Loucy (cell line): ENCODE measurements at regions not wholly inside any gene's neighbourhood (a gene's known extent, or its start where the extent isn't known, plus 50 kb on each side); places are given as distances from the start of the nearest gene placed in this dataset.

Experiments
- H2AFZ ChIP-seq: fragments of 200-600 bp; sonication (generic); 2 replicates; pipeline ENCODE4 v1.6.0; 2016; ENCODE audit warnings: antibody characterized with exemption, mild to moderate bottlenecking, low read length, moderate library complexity
- H3F3A ChIP-seq: fragments of 200-600 bp; 2 replicates; pipeline ENCODE4 v1.6.0; 2016; ENCODE audit warnings: antibody characterized with exemption, low read depth, mild to moderate bottlenecking
- H3K27me3 ChIP-seq: fragments of 200-600 bp; sonication (generic); 2 replicates; pipeline ENCODE4 v1.6.1; 2014; ENCODE audit warnings: low read length, mild to moderate bottlenecking; ENCODE audit not compliant: insufficient read depth, poor library complexity, severe bottlenecking
- H3K36me3 ChIP-seq: fragments of 200-600 bp; sonication (generic); 2 replicates; pipeline ENCODE4 v1.6.1; 2016; ENCODE audit warnings: low read length; ENCODE audit not compliant: insufficient read depth
- H3K4me1 ChIP-seq: fragments of 200-600 bp; sonication (generic); 2 replicates; pipeline ENCODE4 v1.5.1; 2014; ENCODE audit warnings: low read length, mild to moderate bottlenecking; ENCODE audit not compliant: insufficient read depth, poor library complexity, severe bottlenecking
- H3K4me2 ChIP-seq: fragments of 200-600 bp; sonication (generic); 2 replicates; pipeline ENCODE4 v1.6.0; 2014; ENCODE audit warnings: antibody characterized with exemption, low read length, low read depth, mild to moderate bottlenecking; ENCODE audit not compliant: poor library complexity, severe bottlenecking
- H3K4me3 ChIP-seq: fragments of 200-600 bp; sonication (generic); 2 replicates; pipeline ENCODE4 v1.5.1; 2014; ENCODE audit warnings: low read length, mild to moderate bottlenecking, mixed read lengths; ENCODE audit not compliant: poor library complexity, severe bottlenecking
- H3K79me2 ChIP-seq: fragments of 200-600 bp; sonication (generic); 2 replicates; pipeline ENCODE4 v1.6.1; 2014; ENCODE audit warnings: low read length; ENCODE audit not compliant: insufficient read depth
- H3K9ac ChIP-seq: fragments of 200-600 bp; sonication (generic); 2 replicates; pipeline ENCODE4 v1.6.0; 2014; ENCODE audit warnings: mild to moderate bottlenecking, low read depth, low read length, moderate library complexity; ENCODE audit not compliant: poor library complexity, severe bottlenecking
- H3K9me2 ChIP-seq: fragments of 200-600 bp; sonication (generic); replicated peaks from 2 replicates; pipeline ENCODE4 v1.6.1; 2016; ENCODE audit warnings: low read depth, low read length, mixed read lengths
- H3K9me3 ChIP-seq: fragments of 200-600 bp; sonication (generic); 2 replicates; pipeline ENCODE4 v1.6.1; 2014; ENCODE audit warnings: mild to moderate bottlenecking, antibody characterized with exemption, low read length, low read depth; ENCODE audit not compliant: insufficient read depth
- H4K20me1 ChIP-seq: fragments of 200-600 bp; sonication (generic); 2 replicates; pipeline ENCODE4 v1.6.0; 2014; ENCODE audit warnings: antibody characterized with exemption, low read length, mild to moderate bottlenecking; ENCODE audit not compliant: insufficient read depth, poor library complexity, severe bottlenecking
- EZH2phosphoT487 ChIP-seq: fragments of 200-600 bp; IDR thresholded peaks from 2 replicates; pipeline ENCODE4 v1.6.1; 2018; ENCODE audit warnings: antibody characterized with exemption, mild to moderate bottlenecking, moderate library complexity, borderline replicate concordance
- TF ChIP-seq, protein P1 (sequence below): fragments of 200-600 bp; sonication (generic); conservative IDR thresholded peaks from 2 replicates; pipeline ENCODE4 v1.5.1; 2014; ENCODE audit warnings: mild to moderate bottlenecking, antibody characterized with exemption, low read length

DNA sequence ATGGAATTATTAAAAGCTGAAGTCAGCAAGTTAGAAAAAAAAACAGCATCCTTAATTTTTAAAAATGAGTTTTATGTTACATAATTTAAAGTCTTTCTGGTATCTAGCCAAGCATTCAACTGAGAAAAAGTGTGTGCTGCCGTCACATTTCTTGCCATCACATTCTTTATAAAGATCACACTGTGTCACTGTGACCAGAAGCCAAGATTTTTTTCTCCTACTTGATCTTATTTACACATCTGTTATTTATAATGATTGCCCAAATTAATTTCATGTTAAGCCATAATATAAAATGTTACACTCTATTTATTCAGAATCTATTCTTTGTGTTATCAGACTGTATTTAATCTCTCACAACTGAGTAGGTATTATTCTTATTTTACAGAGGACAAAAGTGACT lies 1603.7 kb downstream of the PLA2G4A start:
- Histone ChIP-seq H4K20me1 (no peaks in the 10 kb centered on the region), H3K4me1 (no peaks in the 10 kb centered on the region), H3K4me3 (no peak overlapping the region), H2AFZ (no peak overlapping the region), H3K4me2 (no peak overlapping the region), H3K9me2 (no peaks in the 10 kb centered on the region), H3K79me2 (no peaks in the 10 kb centered on the region), H3K9me3 (no peaks in the 10 kb centered on the region), H3K27me3 (no peaks in the 10 kb centered on the region), H3K9ac (no peak overlapping the region), H3K36me3 (no peaks in the 10 kb centered on the region), H3F3A (no peaks in the 10 kb centered on the region)
- TF ChIP-seq, protein P1, sequence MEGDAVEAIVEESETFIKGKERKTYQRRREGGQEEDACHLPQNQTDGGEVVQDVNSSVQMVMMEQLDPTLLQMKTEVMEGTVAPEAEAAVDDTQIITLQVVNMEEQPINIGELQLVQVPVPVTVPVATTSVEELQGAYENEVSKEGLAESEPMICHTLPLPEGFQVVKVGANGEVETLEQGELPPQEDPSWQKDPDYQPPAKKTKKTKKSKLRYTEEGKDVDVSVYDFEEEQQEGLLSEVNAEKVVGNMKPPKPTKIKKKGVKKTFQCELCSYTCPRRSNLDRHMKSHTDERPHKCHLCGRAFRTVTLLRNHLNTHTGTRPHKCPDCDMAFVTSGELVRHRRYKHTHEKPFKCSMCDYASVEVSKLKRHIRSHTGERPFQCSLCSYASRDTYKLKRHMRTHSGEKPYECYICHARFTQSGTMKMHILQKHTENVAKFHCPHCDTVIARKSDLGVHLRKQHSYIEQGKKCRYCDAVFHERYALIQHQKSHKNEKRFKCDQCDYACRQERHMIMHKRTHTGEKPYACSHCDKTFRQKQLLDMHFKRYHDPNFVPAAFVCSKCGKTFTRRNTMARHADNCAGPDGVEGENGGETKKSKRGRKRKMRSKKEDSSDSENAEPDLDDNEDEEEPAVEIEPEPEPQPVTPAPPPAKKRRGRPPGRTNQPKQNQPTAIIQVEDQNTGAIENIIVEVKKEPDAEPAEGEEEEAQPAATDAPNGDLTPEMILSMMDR, result no peak
- no peak for TF ChIP-seq EZH2phosphoT487

DNA sequence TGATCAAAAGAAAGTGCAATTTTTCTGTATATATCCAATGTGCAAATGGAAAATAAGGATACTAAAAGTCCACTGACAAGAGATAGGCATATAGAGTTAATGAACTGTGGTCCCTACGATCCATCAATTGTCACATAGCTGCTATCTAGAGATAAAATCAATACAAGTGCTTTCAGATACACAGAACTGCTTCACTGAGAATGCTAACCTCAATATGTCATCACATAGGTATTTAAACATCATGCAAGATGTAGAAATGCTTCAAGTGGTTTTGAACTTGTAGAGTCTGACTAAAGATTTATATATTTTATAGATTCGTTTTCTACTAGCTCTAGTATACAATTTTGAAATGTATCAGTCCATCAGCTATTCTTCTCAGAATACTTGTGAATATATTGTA lies 1604.7 kb downstream of the PLA2G4A start:
- Histone ChIP-seq H3F3A (no peaks in the 10 kb centered on the region), H3K36me3 (no peaks in the 10 kb centered on the region), H3K79me2 (no peaks in the 10 kb centered on the region), H3K4me1 (no peaks in the 10 kb centered on the region), H3K9ac (no peak overlapping the region), H4K20me1 (no peaks in the 10 kb centered on the region), H3K4me3 (no peak overlapping the region), H3K9me3 (no peaks in the 10 kb centered on the region), H3K9me2 (no peaks in the 10 kb centered on the region), H2AFZ (no peak overlapping the region), H3K27me3 (no peaks in the 10 kb centered on the region), H3K4me2 (no peak overlapping the region)
- TF ChIP-seq, protein P1, result no peak
- TF ChIP-seq EZH2phosphoT487, result no peak

DNA sequence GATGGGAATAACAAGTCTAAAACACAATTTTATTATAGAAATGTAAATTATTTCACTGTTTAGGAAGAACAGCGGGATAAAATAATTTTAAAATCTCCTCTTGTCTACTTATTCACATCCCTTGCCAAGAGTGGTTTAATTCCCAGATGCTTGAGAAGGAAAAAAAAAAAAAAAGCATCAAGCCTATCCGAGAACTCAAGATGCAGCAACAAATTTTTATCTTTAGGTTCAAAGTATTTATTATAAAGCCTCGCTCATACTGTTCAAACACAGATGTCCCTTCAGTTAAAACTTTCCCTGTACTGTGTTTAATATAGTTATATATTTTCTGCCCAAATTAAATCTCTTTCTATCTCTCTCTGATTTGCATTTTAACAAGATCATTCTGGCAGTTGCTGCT lies 1615.8 kb downstream of the PLA2G4A start:
- TF ChIP-seq, protein P1, result no peak
- Histone ChIP-seq H3K27me3 (no peaks in the 10 kb centered on the region), H3K9me2 (no peaks in the 10 kb centered on the region), H3K79me2 (no peaks in the 10 kb centered on the region), H4K20me1 (no peaks in the 10 kb centered on the region), H2AFZ (no peak overlapping the region), H3K9ac (no peak overlapping the region), H3F3A (no peaks in the 10 kb centered on the region), H3K9me3 (no peaks in the 10 kb centered on the region), H3K4me2 (no peak overlapping the region), H3K4me3 (no peak overlapping the region), H3K4me1 (no peaks in the 10 kb centered on the region), H3K36me3 (no peaks in the 10 kb centered on the region)
